ENCODE measurements at regions not wholly inside any gene's neighbourhood (a gene's known extent, or its start where the extent isn't known, plus 50 kb on each side); places are given as distances from the start of the nearest gene placed in this dataset.
"Not testable (repeated sequence)": the region's sequence is repeated elsewhere in the genome, so short reads cannot be mapped to it uniquely, and the experiment has no call there.

GRCh38 chr9:42421630-42422029 lies 238.2 kb downstream of the SPATA31A6 start:
- intact Hi-C loops (cut with DNase I); H3K4me3 ChIP-seq; H3K4me1 ChIP-seq; H3K36me3 ChIP-seq; H3K9ac ChIP-seq (ENCODE audit: low read depth in 2 of 2, low read length in 2 of 2); H3K27ac ChIP-seq; H3K27me3 ChIP-seq; H3K9me3 ChIP-seq; DNase-seq: not testable (repeated sequence)

- H3K27ac ChIP-seq; DNase-seq; H3K27me3 ChIP-seq; H3K36me3 ChIP-seq; H3K9ac ChIP-seq (ENCODE audit: low read depth in 2 of 2, low read length in 2 of 2); H3K9me3 ChIP-seq; intact Hi-C loops (cut with DNase I); H3K4me1 ChIP-seq; H3K4me3 ChIP-seq: not testable (repeated sequence)
Observed at GRCh38 chr9:42430674-42431615, 247.5 kb downstream of the SPATA31A6 start.

GRCh38 chr9:42431616-42432010 lies 248.2 kb downstream of the SPATA31A6 start:
- H3K9me3 ChIP-seq; H3K9ac ChIP-seq (ENCODE audit: low read depth in 2 of 2, low read length in 2 of 2); H3K4me1 ChIP-seq; H3K27ac ChIP-seq; DNase-seq; intact Hi-C loops (cut with DNase I); H3K4me3 ChIP-seq; H3K27me3 ChIP-seq; H3K36me3 ChIP-seq: not testable (repeated sequence)

- H3K27me3 ChIP-seq; intact Hi-C loops (cut with DNase I); H3K36me3 ChIP-seq; H3K4me1 ChIP-seq; H3K27ac ChIP-seq; H3K4me3 ChIP-seq; H3K9ac ChIP-seq (ENCODE audit: low read depth in 2 of 2, low read length in 2 of 2); H3K9me3 ChIP-seq; DNase-seq: not testable (repeated sequence)
Observed at GRCh38 chr9:42434844-42435714, 251.6 kb downstream of the SPATA31A6 start.

GRCh38 chr9:42435715-42436342 lies 252.4 kb downstream of the SPATA31A6 start:
- H3K4me1 ChIP-seq; intact Hi-C loops (cut with DNase I); H3K27ac ChIP-seq; DNase-seq; H3K9me3 ChIP-seq; H3K27me3 ChIP-seq; H3K4me3 ChIP-seq; H3K36me3 ChIP-seq; H3K9ac ChIP-seq (ENCODE audit: low read depth in 2 of 2, low read length in 2 of 2): not testable (repeated sequence)

- H3K9ac ChIP-seq (ENCODE audit: low read depth in 2 of 2, low read length in 2 of 2); H3K27ac ChIP-seq; intact Hi-C loops (cut with DNase I); H3K36me3 ChIP-seq; H3K9me3 ChIP-seq; H3K4me3 ChIP-seq; DNase-seq; H3K27me3 ChIP-seq; H3K4me1 ChIP-seq: not testable (repeated sequence)
Observed at GRCh38 chr9:42437057-42437759, 253.7 kb downstream of the SPATA31A6 start.

- DNase-seq; H3K9me3 ChIP-seq; H3K4me1 ChIP-seq; H3K27ac ChIP-seq; H3K9ac ChIP-seq (ENCODE audit: low read depth in 2 of 2, low read length in 2 of 2); H3K27me3 ChIP-seq; intact Hi-C loops (cut with DNase I); H3K4me3 ChIP-seq; H3K36me3 ChIP-seq: not testable (repeated sequence)
Observed at GRCh38 chr9:42442680-42443079, 259.2 kb downstream of the SPATA31A6 start.

GRCh38 chr9:42443414-42443813 lies 260.0 kb downstream of the SPATA31A6 start:
- H3K27ac ChIP-seq; H3K9ac ChIP-seq (ENCODE audit: low read depth in 2 of 2, low read length in 2 of 2); H3K4me1 ChIP-seq; H3K9me3 ChIP-seq; H3K27me3 ChIP-seq; H3K4me3 ChIP-seq; DNase-seq; H3K36me3 ChIP-seq; intact Hi-C loops (cut with DNase I): not testable (repeated sequence)

GRCh38 chr9:42461436-42461835 lies 278.0 kb downstream of the SPATA31A6 start:
- H3K4me1 ChIP-seq; H3K9me3 ChIP-seq; intact Hi-C loops (cut with DNase I); H3K27ac ChIP-seq; H3K36me3 ChIP-seq; H3K4me3 ChIP-seq; H3K27me3 ChIP-seq; DNase-seq; H3K9ac ChIP-seq (ENCODE audit: low read depth in 2 of 2, low read length in 2 of 2): not testable (repeated sequence)

- H3K36me3 ChIP-seq; H3K27me3 ChIP-seq; H3K4me3 ChIP-seq; intact Hi-C loops (cut with DNase I); H3K9ac ChIP-seq (ENCODE audit: low read depth in 2 of 2, low read length in 2 of 2); DNase-seq; H3K4me1 ChIP-seq; H3K27ac ChIP-seq; H3K9me3 ChIP-seq: not testable (repeated sequence)
Observed at GRCh38 chr9:42461863-42462262, 278.4 kb downstream of the SPATA31A6 start.

GRCh38 chr9:42463981-42464380 lies 280.5 kb downstream of the SPATA31A6 start:
- H3K27me3 ChIP-seq; DNase-seq; H3K9me3 ChIP-seq; H3K27ac ChIP-seq; intact Hi-C loops (cut with DNase I); H3K4me1 ChIP-seq; H3K4me3 ChIP-seq; H3K9ac ChIP-seq (ENCODE audit: low read depth in 2 of 2, low read length in 2 of 2); H3K36me3 ChIP-seq: not testable (repeated sequence)

Measured in colonic mucosa (tissue), 4 donors.